ENCODE measurements at regions not wholly inside any gene's neighbourhood (a gene's known extent, or its start where the extent isn't known, plus 50 kb on each side); places are given as distances from the start of the nearest gene placed in this dataset.

DNA sequence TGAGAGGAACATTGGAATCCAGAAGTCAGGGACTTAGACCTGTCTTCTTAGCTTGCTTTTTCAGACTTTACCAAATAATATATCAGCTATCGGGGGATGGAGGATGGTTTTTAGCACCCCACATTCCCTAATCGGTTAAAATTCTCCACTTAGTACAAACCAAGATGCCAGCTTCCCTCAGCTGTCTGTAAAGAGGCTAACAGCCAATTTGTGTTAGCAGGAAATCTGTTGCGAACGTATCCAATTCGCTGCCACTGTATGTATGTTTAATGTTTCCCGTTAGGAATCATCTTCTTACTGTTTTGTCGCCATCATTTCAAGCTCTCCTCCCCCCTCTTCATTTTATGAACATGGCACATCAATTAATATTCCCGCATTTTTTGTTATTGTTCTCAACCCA is 289.0 kb downstream of the BCL11B start:
- TF ChIP-seq, protein P1, sequence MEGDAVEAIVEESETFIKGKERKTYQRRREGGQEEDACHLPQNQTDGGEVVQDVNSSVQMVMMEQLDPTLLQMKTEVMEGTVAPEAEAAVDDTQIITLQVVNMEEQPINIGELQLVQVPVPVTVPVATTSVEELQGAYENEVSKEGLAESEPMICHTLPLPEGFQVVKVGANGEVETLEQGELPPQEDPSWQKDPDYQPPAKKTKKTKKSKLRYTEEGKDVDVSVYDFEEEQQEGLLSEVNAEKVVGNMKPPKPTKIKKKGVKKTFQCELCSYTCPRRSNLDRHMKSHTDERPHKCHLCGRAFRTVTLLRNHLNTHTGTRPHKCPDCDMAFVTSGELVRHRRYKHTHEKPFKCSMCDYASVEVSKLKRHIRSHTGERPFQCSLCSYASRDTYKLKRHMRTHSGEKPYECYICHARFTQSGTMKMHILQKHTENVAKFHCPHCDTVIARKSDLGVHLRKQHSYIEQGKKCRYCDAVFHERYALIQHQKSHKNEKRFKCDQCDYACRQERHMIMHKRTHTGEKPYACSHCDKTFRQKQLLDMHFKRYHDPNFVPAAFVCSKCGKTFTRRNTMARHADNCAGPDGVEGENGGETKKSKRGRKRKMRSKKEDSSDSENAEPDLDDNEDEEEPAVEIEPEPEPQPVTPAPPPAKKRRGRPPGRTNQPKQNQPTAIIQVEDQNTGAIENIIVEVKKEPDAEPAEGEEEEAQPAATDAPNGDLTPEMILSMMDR (IDR thresholded peaks at IDR 0.05), result no peak
- H3K36me3 ChIP-seq, result no peaks in the 10 kb centered on the region
- no peak overlapping the region for H3K27ac ChIP-seq
- intact Hi-C loops (cut with DNase I), result no loop called here
- no peaks in the 10 kb centered on the region for H3K9me3 ChIP-seq
- no peaks in the 10 kb centered on the region for H3K27me3 ChIP-seq
- no peaks in the 10 kb centered on the region for H3K4me1 ChIP-seq
- DNase-seq, result no peak
- H3K4me3 ChIP-seq, result no peak overlapping the region
- no peak overlapping the region for H3K9ac ChIP-seq (ENCODE audit: low read depth in 2 of 2, low read length in 2 of 2)

DNA sequence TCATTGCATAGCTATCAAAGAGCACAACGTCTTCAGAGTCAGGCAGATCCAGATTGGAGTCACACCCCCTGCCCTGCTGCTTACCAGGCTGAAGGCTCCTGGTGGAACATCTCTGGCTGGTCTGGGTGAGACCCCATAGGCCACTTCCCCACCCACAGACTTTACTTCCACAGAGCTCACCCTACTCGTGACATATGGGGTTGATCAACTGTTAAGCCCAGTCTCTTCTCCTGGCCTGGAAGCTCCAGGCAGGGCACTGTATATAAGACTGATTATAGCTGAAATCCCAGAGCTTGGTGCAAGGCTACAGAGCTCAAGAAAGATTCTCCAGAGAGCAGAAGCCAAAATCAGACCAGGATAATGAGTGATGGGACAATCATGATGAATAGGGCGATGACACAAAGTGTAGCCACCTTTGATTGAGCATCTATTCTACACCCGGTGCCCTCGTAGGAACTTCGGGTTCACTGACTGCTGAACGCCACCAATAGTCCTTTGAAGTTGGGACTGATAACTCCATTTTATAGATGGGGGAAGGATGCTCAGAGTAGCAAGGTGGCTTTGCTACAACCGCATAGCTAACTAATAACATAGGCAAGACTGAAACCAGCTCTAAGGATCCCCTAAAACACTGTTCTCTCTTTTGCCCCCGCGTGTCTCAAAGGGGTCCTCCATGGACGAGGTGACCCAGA is 287.8 kb downstream of the BCL11B start:
- Histone ChIP-seq H3K36me3 (no peaks in the 10 kb centered on the region), H3K9ac (ENCODE audit: low read depth in 2 of 2, low read length in 2 of 2) (no peak overlapping the region), H3K27ac (no peak overlapping the region), H3K27me3 (no peaks in the 10 kb centered on the region), H3K4me1 (no peaks in the 10 kb centered on the region), H3K9me3 (no peaks in the 10 kb centered on the region), H3K4me3 (no peak overlapping the region)
- no peak for DNase-seq
- intact Hi-C loops (cut with DNase I), result no loop called here
- TF ChIP-seq, protein P1 (IDR thresholded peaks at IDR 0.05), result no peak

DNA sequence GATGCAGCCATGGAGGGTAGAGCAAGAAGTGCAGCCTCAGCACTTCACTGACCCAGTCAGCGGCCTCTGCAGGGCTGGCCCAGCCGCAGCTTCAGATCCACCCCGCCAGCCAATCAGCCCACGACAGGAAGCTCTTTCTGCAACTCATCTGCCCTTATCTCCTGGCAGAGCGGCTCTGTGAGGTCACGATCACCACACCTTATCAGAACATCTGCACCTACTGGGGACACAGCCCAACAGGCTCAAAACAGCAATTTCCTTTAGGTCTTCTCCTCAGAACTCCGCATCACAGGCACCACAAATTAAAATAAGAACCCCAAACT is 287.3 kb downstream of the BCL11B start:
- Histone ChIP-seq H3K9me3 (no peaks in the 10 kb centered on the region), H3K4me1 (no peaks in the 10 kb centered on the region), H3K27me3 (no peaks in the 10 kb centered on the region), H3K27ac (no peak overlapping the region), H3K4me3 (no peak overlapping the region), H3K9ac (ENCODE audit: low read depth in 2 of 2, low read length in 2 of 2) (no peak overlapping the region), H3K36me3 (no peaks in the 10 kb centered on the region)
- intact Hi-C loops (cut with DNase I), result no loop called here
- TF ChIP-seq, protein P1 (IDR thresholded peaks at IDR 0.05), result no peak
- peak; percentile 25 for DNase-seq

DNA sequence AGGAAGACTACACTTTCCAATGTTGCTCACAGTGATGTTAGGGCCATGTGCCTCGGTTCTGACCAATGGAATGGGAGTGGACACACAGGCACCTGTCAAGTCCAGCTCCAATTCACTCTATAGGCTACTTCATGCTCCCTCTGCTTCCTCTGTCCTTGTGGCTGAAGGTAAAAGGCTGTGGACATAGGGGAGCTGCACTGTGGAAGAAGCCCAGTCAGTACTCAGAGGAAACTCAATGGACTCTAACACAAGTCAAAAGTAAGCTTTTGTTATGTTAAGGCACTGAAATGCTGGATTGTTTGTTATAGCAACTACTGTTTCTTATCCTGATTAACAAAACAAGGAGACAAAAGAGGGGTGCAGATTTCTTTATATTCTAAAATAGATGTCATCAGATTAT is 278.2 kb downstream of the BCL11B start:
- Histone ChIP-seq H3K9me3 (no peaks in the 10 kb centered on the region), H3K4me1 (no peaks in the 10 kb centered on the region), H3K9ac (ENCODE audit: low read depth in 2 of 2, low read length in 2 of 2) (no peak overlapping the region), H3K27me3 (no peaks in the 10 kb centered on the region), H3K4me3 (no peak overlapping the region), H3K27ac (no peak overlapping the region), H3K36me3 (no peaks in the 10 kb centered on the region)
- intact Hi-C loops (cut with DNase I), result no loop called here
- TF ChIP-seq, protein P1 (IDR thresholded peaks at IDR 0.05), result no peak
- DNase-seq, result no peak

DNA sequence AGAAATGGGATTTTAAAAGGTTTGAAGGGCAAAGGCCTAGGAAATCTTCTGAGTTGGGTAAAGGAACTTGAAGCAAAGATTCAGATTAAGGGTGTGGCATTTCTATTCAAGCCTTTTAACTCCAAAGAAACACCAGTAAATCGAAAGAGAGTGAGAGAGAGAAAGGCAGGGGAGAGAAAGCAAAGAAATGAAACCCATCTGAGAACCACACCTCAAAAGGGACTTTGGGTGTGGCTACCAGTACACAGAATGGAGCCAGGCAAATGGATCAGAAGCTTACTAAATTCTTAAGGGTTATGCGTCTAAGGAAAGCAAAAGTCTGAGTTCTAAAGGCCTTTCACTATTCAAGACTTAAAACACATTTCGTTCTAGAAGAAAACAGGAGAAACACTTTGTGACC is 277.4 kb downstream of the BCL11B start:
- no peak for DNase-seq
- Histone ChIP-seq H3K4me3 (no peak overlapping the region), H3K4me1 (no peaks in the 10 kb centered on the region), H3K27ac (no peak overlapping the region), H3K36me3 (no peaks in the 10 kb centered on the region), H3K27me3 (no peaks in the 10 kb centered on the region), H3K9ac (ENCODE audit: low read depth in 2 of 2, low read length in 2 of 2) (no peak overlapping the region), H3K9me3 (no peaks in the 10 kb centered on the region)
- TF ChIP-seq, protein P1 (IDR thresholded peaks at IDR 0.05), result no peak
- intact Hi-C loops (cut with DNase I), result no loop called here

All from colonic mucosa (tissue), 4 donors.